Thymus (tissue), 11 donors: ENCODE measurements at regions not wholly inside any gene's neighbourhood (a gene's known extent, or its start where the extent isn't known, plus 50 kb on each side); places are given as distances from the start of the nearest gene placed in this dataset.

ENCODE experiments used
- DNase-seq, 9 donors: peaks; one replicate each; pipeline ENCODE4 v3.0.0-alpha.2; 2013; ENCODE audit warnings: low spot score in 9 of 9, low read depth in 6 of 9, missing footprints in 1 of 9
- H3K27ac ChIP-seq, 2 donors: one replicate each; pipeline ENCODE4 v1.5.1; 2013; ENCODE audit warnings: control low read depth in 1 of 2, low read depth in 1 of 2, low read length in 1 of 2, mild to moderate bottlenecking in 1 of 2, moderate library complexity in 1 of 2
- H3K27me3 ChIP-seq, 2 donors: one replicate each; pipeline ENCODE4 v1.5.1; 2013; ENCODE audit warnings: low read length in 1 of 2; ENCODE audit not compliant: control insufficient read depth in 2 of 2, insufficient read depth in 1 of 2
- H3K36me3 ChIP-seq, 2 donors: one replicate each; pipeline ENCODE4 v1.5.1; 2013; ENCODE audit warnings: low read length in 1 of 2, mild to moderate bottlenecking in 1 of 2, moderate library complexity in 1 of 2; ENCODE audit not compliant: control insufficient read depth in 2 of 2, insufficient read depth in 2 of 2
- H3K4me1 ChIP-seq, 2 donors: one replicate each; pipeline ENCODE4 v1.5.1; 2013; ENCODE audit warnings: low read length in 2 of 2; ENCODE audit not compliant: control insufficient read depth in 2 of 2, insufficient read depth in 2 of 2
- H3K4me3 ChIP-seq, 2 donors: one replicate each; pipeline ENCODE4 v1.5.1; 2013; ENCODE audit warnings: low read length in 2 of 2, control low read depth in 1 of 2, mild to moderate bottlenecking in 1 of 2
- H3K9me3 ChIP-seq, 2 donors: one replicate each; pipeline ENCODE4 v1.5.1; 2013; ENCODE audit warnings: low read length in 1 of 2, mild to moderate bottlenecking in 1 of 2; ENCODE audit not compliant: control insufficient read depth in 2 of 2, insufficient read depth in 1 of 2
- WGBS: extraction: QIAGEN DNeasy Blood & Tissue Kit; methylation state at CpG from one replicate; pipeline ENCODE4 v1.1.7; 2013; 5-methylcytosine and 5-hydroxymethylcytosine counted together
- donor health status: healthy.

DNA sequence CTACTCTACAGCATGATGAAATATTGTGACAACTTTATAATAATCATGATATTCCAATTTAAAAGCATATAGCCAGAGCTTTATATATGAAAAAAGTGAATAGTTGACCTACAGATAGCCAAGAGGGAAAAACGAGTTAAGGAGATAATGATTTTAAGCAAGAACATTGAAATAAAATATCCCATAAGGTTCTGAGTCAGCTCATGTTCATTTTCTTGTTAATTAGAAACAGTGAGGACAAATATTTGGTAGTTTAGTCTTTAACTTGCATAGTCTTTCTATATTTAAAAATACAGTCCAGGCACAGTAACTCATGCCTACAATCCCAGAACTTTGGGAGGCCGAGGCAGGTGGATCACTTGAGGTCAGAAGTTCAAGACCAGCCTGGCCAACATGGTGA, 55.8 kb upstream of the CDH6 start:
- 77% methylated on average over 2 of the region's 2 CpGs for WGBS
- no peaks in the 10 kb centered on the region for H3K27me3 ChIP-seq
- DNase-seq = no peak
- H3K27ac ChIP-seq = no peak overlapping the region
- H3K4me3 ChIP-seq = no peak overlapping the region
- H3K4me1 ChIP-seq = no peaks in the 10 kb centered on the region
- H3K9me3 ChIP-seq = no peaks in the 10 kb centered on the region
- H3K36me3 ChIP-seq = no peaks in the 10 kb centered on the region

GRCh38 chr5:31135542-31135941, 57.9 kb upstream of the CDH6 start:
- Histone ChIP-seq H3K27ac (no peak overlapping the region), H3K9me3 (no peaks in the 10 kb centered on the region), H3K4me1 (no peaks in the 10 kb centered on the region), H3K4me3 (no peak overlapping the region), H3K27me3 (no peaks in the 10 kb centered on the region), H3K36me3 (no peaks in the 10 kb centered on the region)
- DNase-seq = no peak
- WGBS = 97% methylated on average over 5 of the region's 5 CpGs

- Histone ChIP-seq H3K27ac (no peak overlapping the region), H3K27me3 (no peaks in the 10 kb centered on the region), H3K4me3 (no peak overlapping the region), H3K4me1 (no peaks in the 10 kb centered on the region), H3K36me3 (no peaks in the 10 kb centered on the region), H3K9me3 (no peaks in the 10 kb centered on the region)
- no peak for DNase-seq
- WGBS = 36% methylated on average over 4 of the region's 4 CpGs
These were observed 60.0 kb upstream of the CDH6 start for GRCh38 chr5:31133488-31133887.

DNA sequence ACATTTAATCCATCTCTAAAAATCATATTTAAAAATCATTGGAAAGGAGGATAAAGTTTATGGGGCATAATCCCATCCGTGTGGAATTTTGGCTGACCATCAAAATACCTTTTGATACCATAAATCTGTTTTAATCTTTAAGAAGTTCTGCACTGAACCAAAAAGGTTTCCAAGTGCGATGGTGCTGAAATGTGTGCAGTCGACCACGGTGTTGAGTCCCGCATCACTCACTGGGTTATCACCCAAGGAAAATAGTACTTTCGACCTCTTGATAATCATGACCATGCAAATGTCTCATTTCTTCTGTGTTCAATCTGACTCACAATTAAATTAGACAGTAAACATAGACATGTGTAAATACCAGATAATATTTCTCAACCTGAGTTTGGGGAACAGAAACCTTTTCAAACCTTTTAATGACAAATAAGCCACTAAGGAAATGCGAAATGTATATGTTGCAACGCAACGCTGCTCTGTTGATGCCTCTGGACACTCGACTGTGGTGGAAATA, 62.0 kb upstream of the CDH6 start:
- Histone ChIP-seq H3K9me3 (no peaks in the 10 kb centered on the region), H3K27me3 (no peaks in the 10 kb centered on the region), H3K36me3 (no peaks in the 10 kb centered on the region), H3K4me1 (no peaks in the 10 kb centered on the region), H3K4me3 (no peak overlapping the region), H3K27ac (no peak overlapping the region)
- whole genome bisulfite sequencing = 88% methylated on average over 10 of the region's 10 CpGs
- no peak for DNase-seq

DNA sequence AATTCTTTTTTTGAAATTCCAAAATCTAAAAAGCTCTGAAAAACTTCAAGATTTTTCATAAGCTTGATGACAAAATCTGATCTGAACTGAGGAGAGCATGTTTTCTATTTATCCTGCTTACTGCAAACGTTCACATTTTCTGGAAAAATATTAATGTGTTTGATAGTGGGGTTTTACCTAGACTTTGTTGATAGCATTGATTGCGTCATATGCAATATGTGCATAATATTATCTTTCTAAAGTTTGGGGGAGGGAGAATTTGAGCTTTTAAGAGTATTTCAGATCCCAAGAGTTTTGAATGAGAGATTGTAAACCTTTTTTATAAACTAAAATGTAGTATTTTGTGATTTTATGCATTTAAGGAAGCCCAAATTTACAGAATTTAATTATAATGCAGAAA, 62.8 kb upstream of the CDH6 start:
- WGBS = 88% methylated on average over 2 of the region's 2 CpGs
- Histone ChIP-seq H3K4me1 (no peaks in the 10 kb centered on the region), H3K4me3 (no peak overlapping the region), H3K27me3 (no peaks in the 10 kb centered on the region), H3K9me3 (no peaks in the 10 kb centered on the region), H3K36me3 (no peaks in the 10 kb centered on the region), H3K27ac (no peak overlapping the region)
- no peak for DNase-seq

- DNase-seq = no peak
- WGBS = 94% methylated on average over 5 of the region's 5 CpGs
- Histone ChIP-seq H3K27me3 (no peaks in the 10 kb centered on the region), H3K27ac (no peak overlapping the region), H3K9me3 (no peaks in the 10 kb centered on the region), H3K4me3 (no peak overlapping the region), H3K4me1 (no peaks in the 10 kb centered on the region), H3K36me3 (no peaks in the 10 kb centered on the region)
These were observed 68.7 kb upstream of the CDH6 start for GRCh38 chr5:31124651-31125305.

DNA sequence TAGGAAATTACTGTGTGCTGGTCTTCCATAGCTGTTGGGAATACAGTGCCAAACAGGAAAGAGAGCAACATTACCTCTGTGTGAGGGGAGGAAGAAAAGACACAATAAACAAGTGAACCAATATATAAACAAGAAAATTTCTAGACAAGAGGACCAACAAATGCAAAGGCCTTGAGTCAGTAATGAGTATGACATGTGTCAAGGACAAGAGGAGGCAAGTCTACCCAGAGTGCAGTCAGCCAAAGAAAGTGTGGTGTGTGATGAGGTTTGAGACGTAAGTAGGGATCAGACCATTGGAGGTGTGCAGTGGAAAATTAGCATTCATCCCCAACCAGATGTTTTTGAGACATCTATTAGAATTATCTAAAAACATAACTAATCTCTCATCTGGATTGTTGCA, 69.5 kb upstream of the CDH6 start:
- no peaks in the 10 kb centered on the region for H3K27me3 ChIP-seq
- H3K4me1 ChIP-seq = no peaks in the 10 kb centered on the region
- no peaks in the 10 kb centered on the region for H3K9me3 ChIP-seq
- DNase-seq = no peak
- 93% methylated on average over 1 of the region's 1 CpG for WGBS
- H3K4me3 ChIP-seq = no peak overlapping the region
- H3K36me3 ChIP-seq = no peaks in the 10 kb centered on the region
- H3K27ac ChIP-seq = no peak overlapping the region

- DNase-seq = no peak
These were observed 70.2 kb upstream of the CDH6 start for GRCh38 chr5:31122998-31123951.

DNA sequence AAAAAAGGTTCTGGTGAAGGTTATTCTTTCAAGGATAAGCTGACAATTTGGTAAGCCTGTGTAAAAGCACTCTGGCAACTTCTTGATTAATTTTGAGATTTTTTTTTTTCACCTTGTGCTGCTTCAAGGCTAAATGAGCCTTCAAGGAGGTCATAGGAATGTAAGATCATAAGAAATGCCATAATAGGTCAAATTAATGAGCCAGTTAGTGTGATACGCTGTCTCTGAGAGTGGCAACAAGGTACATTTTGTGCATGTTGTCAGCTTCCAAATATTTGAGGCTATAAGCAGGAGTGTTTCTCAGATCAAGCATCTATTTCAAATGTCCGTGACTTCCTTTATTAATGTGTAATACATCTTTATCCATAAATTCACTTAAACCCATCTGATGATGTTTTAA, 72.3 kb upstream of the CDH6 start:
- Histone ChIP-seq H3K4me3 (no peak overlapping the region), H3K9me3 (no peaks in the 10 kb centered on the region), H3K27ac (no peak overlapping the region), H3K36me3 (no peaks in the 10 kb centered on the region), H3K27me3 (no peaks in the 10 kb centered on the region), H3K4me1 (no peaks in the 10 kb centered on the region)
- DNase-seq = no peak
- WGBS = 92% methylated on average over 2 of the region's 2 CpGs

More at GRCh38 chr5:31122998-31123951, 70.2 kb upstream of the CDH6 start:
- H3K36me3 ChIP-seq = no peaks in the 10 kb centered on the region
- 88% methylated on average over 4 of the region's 4 CpGs for WGBS
- no peaks in the 10 kb centered on the region for H3K9me3 ChIP-seq
- no peak overlapping the region for H3K4me3 ChIP-seq
- no peaks in the 10 kb centered on the region for H3K4me1 ChIP-seq
- H3K27ac ChIP-seq = no peak overlapping the region
- no peaks in the 10 kb centered on the region for H3K27me3 ChIP-seq
